ENCODE measurements at regions not wholly inside any gene's neighbourhood (a gene's known extent, or its start where the extent isn't known, plus 50 kb on each side); places are given as distances from the start of the nearest gene placed in this dataset.
"Not testable (repeated sequence)": the region's sequence is repeated elsewhere in the genome, so short reads cannot be mapped to it uniquely, and the experiment has no call there.

DNA sequence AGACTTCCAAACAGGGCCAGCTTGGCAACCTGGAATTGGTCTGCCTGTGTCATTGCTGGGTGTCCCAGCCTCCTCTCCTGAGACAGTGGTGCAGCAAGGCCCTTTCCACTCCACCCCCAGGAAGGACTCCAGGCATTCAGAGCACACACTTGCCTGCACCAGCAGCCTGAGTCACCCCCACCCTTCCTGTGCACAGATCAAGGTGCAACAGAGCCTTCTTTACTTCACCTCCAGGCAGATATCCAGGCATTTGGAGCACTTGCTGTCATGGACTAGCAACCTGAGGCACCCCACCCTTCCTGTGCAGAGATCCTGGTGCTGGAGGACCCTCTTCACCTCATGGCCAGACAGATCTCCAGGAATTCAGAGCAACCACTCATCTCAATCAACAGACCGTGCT is 135.8 kb downstream of the GASK1B start:
- intact Hi-C loops (cut with micrococcal nuclease; ENCODE audit: unreplicated experiment), result no loop called here
- no peak overlapping the region for H3K27ac Mint-ChIP-seq (ENCODE audit: unreplicated experiment)

GRCh38 chr4:158035662-158036195 is 137.1 kb downstream of the GASK1B start:
- TF ChIP-seq, protein P1, sequence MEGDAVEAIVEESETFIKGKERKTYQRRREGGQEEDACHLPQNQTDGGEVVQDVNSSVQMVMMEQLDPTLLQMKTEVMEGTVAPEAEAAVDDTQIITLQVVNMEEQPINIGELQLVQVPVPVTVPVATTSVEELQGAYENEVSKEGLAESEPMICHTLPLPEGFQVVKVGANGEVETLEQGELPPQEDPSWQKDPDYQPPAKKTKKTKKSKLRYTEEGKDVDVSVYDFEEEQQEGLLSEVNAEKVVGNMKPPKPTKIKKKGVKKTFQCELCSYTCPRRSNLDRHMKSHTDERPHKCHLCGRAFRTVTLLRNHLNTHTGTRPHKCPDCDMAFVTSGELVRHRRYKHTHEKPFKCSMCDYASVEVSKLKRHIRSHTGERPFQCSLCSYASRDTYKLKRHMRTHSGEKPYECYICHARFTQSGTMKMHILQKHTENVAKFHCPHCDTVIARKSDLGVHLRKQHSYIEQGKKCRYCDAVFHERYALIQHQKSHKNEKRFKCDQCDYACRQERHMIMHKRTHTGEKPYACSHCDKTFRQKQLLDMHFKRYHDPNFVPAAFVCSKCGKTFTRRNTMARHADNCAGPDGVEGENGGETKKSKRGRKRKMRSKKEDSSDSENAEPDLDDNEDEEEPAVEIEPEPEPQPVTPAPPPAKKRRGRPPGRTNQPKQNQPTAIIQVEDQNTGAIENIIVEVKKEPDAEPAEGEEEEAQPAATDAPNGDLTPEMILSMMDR (IDR thresholded peaks at IDR 0.05; ENCODE audit: unreplicated experiment), result no peak
- Mint-ChIP-seq H3K36me3 (ENCODE audit: insufficient read depth, unreplicated experiment) (no peaks in the 10 kb centered on the region), H3K9me3 (ENCODE audit: low read depth, unreplicated experiment) (no peaks in the 10 kb centered on the region), H3K4me3 (ENCODE audit: low read depth, unreplicated experiment) (no peak overlapping the region), H3K27me3 (ENCODE audit: unreplicated experiment) (no peaks in the 10 kb centered on the region), H3K4me1 (ENCODE audit: low read depth, unreplicated experiment) (peaks cover 15% of the 10 kb centered on the region), H3K27ac (ENCODE audit: unreplicated experiment) (no peak overlapping the region)
- BruUV-seq (replicated peaks), result no TSS peak
- DNase-seq, result no peak
- CTCF ChIA-PET, result no interaction called here
- intact Hi-C loops (cut with micrococcal nuclease; ENCODE audit: unreplicated experiment), result no loop called here

More for the DNA sequence above, 135.8 kb downstream of the GASK1B start:
- Mint-ChIP-seq H3K27me3 (ENCODE audit: unreplicated experiment) (no peaks in the 10 kb centered on the region), H3K4me1 (ENCODE audit: low read depth, unreplicated experiment) (peaks cover 15% of the 10 kb centered on the region), H3K4me3 (ENCODE audit: low read depth, unreplicated experiment) (no peak overlapping the region), H3K9me3 (ENCODE audit: low read depth, unreplicated experiment) (no peaks in the 10 kb centered on the region), H3K36me3 (ENCODE audit: insufficient read depth, unreplicated experiment) (no peaks in the 10 kb centered on the region)
- no peak for DNase-seq
- CTCF ChIA-PET, result no interaction called here
- TF ChIP-seq, protein P1 (IDR thresholded peaks at IDR 0.05; ENCODE audit: unreplicated experiment), result no peak
- no TSS peak for BruUV-seq (replicated peaks)

GRCh38 chr4:158033416-158034120 is 139.3 kb downstream of the GASK1B start:
- H3K27ac Mint-ChIP-seq (ENCODE audit: unreplicated experiment), result peak overlapping the region; percentile 87
- intact Hi-C loops (cut with micrococcal nuclease; ENCODE audit: unreplicated experiment), result loop anchor here (5.0 kb wide), 1 partner anchor 59 kb away; no protein-coding TSS in a partner anchor
- BruUV-seq (replicated peaks), result no TSS peak
- TF ChIP-seq, protein P1 (IDR thresholded peaks at IDR 0.05; ENCODE audit: unreplicated experiment), result no peak
- CTCF ChIA-PET, result interaction anchor here (1.0 to 1.3 kb wide), 3 partner anchors 9 to 138 kb away, joined by 3 to 4 read pairs (median 3); no protein-coding TSS in a partner anchor
- peak; percentile 4 for DNase-seq
- peaks cover 15% of the 10 kb centered on the region for H3K4me1 Mint-ChIP-seq (ENCODE audit: low read depth, unreplicated experiment)
- peak overlapping the region; percentile 59 for H3K4me3 Mint-ChIP-seq (ENCODE audit: low read depth, unreplicated experiment)
- H3K9me3 Mint-ChIP-seq (ENCODE audit: low read depth, unreplicated experiment), result no peaks in the 10 kb centered on the region
- H3K36me3 Mint-ChIP-seq (ENCODE audit: insufficient read depth, unreplicated experiment), result no peaks in the 10 kb centered on the region
- H3K27me3 Mint-ChIP-seq (ENCODE audit: unreplicated experiment), result no peaks in the 10 kb centered on the region

GRCh38 chr4:158032733-158033415 is 140.0 kb downstream of the GASK1B start:
- TF ChIP-seq, protein P1 (IDR thresholded peaks at IDR 0.05; ENCODE audit: unreplicated experiment), result no peak
- Mint-ChIP-seq H3K4me3 (ENCODE audit: low read depth, unreplicated experiment) (peak overlapping the region; percentile 59), H3K4me1 (ENCODE audit: low read depth, unreplicated experiment) (peaks cover 15% of the 10 kb centered on the region), H3K27me3 (ENCODE audit: unreplicated experiment) (no peaks in the 10 kb centered on the region), H3K36me3 (ENCODE audit: insufficient read depth, unreplicated experiment) (no peaks in the 10 kb centered on the region), H3K27ac (ENCODE audit: unreplicated experiment) (peak overlapping the region; percentile 87), H3K9me3 (ENCODE audit: low read depth, unreplicated experiment) (no peaks in the 10 kb centered on the region)
- no peak for DNase-seq
- CTCF ChIA-PET, result interaction anchor here (1.1 to 1.3 kb wide), 2 partner anchors 138 to 139 kb away, joined by 3 to 4 read pairs; no protein-coding TSS in a partner anchor
- BruUV-seq (replicated peaks), result no TSS peak
- intact Hi-C loops (cut with micrococcal nuclease; ENCODE audit: unreplicated experiment), result loop anchor here (5.0 kb wide), 1 partner anchor 59 kb away; no protein-coding TSS in a partner anchor

DNA sequence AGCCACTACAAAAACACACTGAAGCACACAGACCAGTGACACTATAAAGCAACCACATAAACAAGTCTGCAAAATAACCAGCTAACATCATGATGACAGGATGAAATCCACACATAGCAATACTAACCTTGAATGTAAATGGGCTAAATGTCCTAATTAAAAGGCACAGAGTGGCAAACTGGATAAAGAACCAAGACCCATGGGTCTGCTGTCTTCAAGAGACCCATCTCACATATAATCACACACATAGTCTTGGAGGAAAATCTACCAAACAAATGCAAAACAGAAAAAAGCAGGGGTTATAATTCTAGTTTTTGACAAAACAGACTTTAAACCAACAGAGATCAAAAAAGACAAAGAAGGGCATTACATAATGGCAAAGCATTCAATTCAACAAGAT is 144.4 kb downstream of the GASK1B start:
- H3K36me3 Mint-ChIP-seq (ENCODE audit: insufficient read depth, unreplicated experiment); H3K4me3 Mint-ChIP-seq (ENCODE audit: low read depth, unreplicated experiment); H3K9me3 Mint-ChIP-seq (ENCODE audit: low read depth, unreplicated experiment); H3K27ac Mint-ChIP-seq (ENCODE audit: unreplicated experiment); H3K27me3 Mint-ChIP-seq (ENCODE audit: unreplicated experiment); DNase-seq; CTCF ChIA-PET; BruUV-seq (replicated peaks); intact Hi-C loops (cut with micrococcal nuclease; ENCODE audit: unreplicated experiment): not testable (repeated sequence)
- H3K4me1 Mint-ChIP-seq (ENCODE audit: low read depth, unreplicated experiment), result peaks cover 15% of the 10 kb centered on the region

Measured in Calu3 (cell line).